IMR-90 (cell line): ENCODE measurements at regions not wholly inside any gene's neighbourhood (a gene's known extent, or its start where the extent isn't known, plus 50 kb on each side); places are given as distances from the start of the nearest gene placed in this dataset.

Source experiments
- ATAC-seq: fragments of 200-7000 bp; cut with Tn5 transposase; 2 replicates; pipeline ENCODE4 v1.9.1; 2020; ENCODE audit warnings: low read depth, mild to moderate bottlenecking, moderate library complexity
- BruUV-seq: library from RNA; stranded (reverse); fragments of 400-500 nt; replicated peaks from 2 replicates; lab custom pipeline; 2021; lab: Mats Ljungman, UMichigan
- CTCF ChIA-PET: fragments of 300-600 bp; formaldehyde crosslinking; extraction: SDS; loops from one replicate; lab custom pipeline; 2021; ENCODE audit warnings: antibody characterized with exemption; lab: Yijun Ruan, JAX
- POLR2A ChIA-PET: fragments of 300-600 bp; sonication (Branson Sonifier 250); formaldehyde crosslinking; loops from one replicate; lab custom pipeline; 2022; ENCODE audit warnings: antibody characterized with exemption; ENCODE audit not compliant: unreplicated experiment; lab: Charles Lee
- DNase-seq: peaks from one replicate; pipeline ENCODE4 v3.0.0; 2013
- H2AFZ ChIP-seq: replicated peaks from 2 replicates; pipeline ENCODE3; 2013; ENCODE audit warnings: low read length, mild to moderate bottlenecking; ENCODE audit not compliant: poor library complexity
- H2AK5ac ChIP-seq: 2 replicates; pipeline ENCODE4 v1.6.1; 2013; ENCODE audit warnings: low read depth, low read length, inconsistent platforms
- H2AK9ac ChIP-seq: replicated peaks from 2 replicates; pipeline ENCODE3; 2013; ENCODE audit warnings: mild to moderate bottlenecking, low read depth, low read length, moderate library complexity; ENCODE audit not compliant: poor library complexity
- H2BK120ac ChIP-seq: 2 replicates; pipeline ENCODE4 v1.6.1; 2013; ENCODE audit warnings: low read depth, low read length, inconsistent platforms
- H2BK15ac ChIP-seq: 3 replicates; pipeline ENCODE4 v1.6.1; 2013; ENCODE audit warnings: low read depth, low read length, inconsistent platforms
- H2BK20ac ChIP-seq: 2 replicates; pipeline ENCODE4 v1.6.1; 2013; ENCODE audit warnings: low read depth, mild to moderate bottlenecking, inconsistent platforms, low read length, moderate library complexity
- H2BK5ac ChIP-seq: 2 replicates; pipeline ENCODE4 v1.6.1; 2013; ENCODE audit warnings: mild to moderate bottlenecking, low read depth, low read length, inconsistent platforms; ENCODE audit not compliant: poor library complexity, severe bottlenecking
- H3K14ac ChIP-seq: replicated peaks from 2 replicates; pipeline ENCODE4 v1.6.1; 2013; ENCODE audit warnings: low read depth, low read length, inconsistent platforms
- H3K18ac ChIP-seq: 2 replicates; pipeline ENCODE4 v1.6.1; 2013; ENCODE audit warnings: low read depth, low read length, control low read depth
- H3K23ac ChIP-seq: 2 replicates; pipeline ENCODE4 v1.6.1; 2013; ENCODE audit warnings: low read depth, low read length, inconsistent platforms
- H3K27ac ChIP-seq: 2 replicates; pipeline ENCODE4 v1.5.1; 2013; ENCODE audit warnings: mild to moderate bottlenecking, control low read depth, low read length; ENCODE audit not compliant: insufficient read depth
- H3K27me3 ChIP-seq: 2 replicates; pipeline ENCODE4 v1.6.1; 2013; ENCODE audit warnings: low read length; ENCODE audit not compliant: control insufficient read depth, insufficient read depth
- H3K36me3 ChIP-seq: 2 replicates; pipeline ENCODE4 v1.6.1; 2013; ENCODE audit warnings: low read length, mixed read lengths; ENCODE audit not compliant: control insufficient read depth, insufficient read depth
- H3K4ac ChIP-seq: 2 replicates; pipeline ENCODE4 v1.6.1; 2013; ENCODE audit warnings: low read depth, low read length, inconsistent platforms
- H3K4me1 ChIP-seq: 2 replicates; pipeline ENCODE4 v1.6.1; 2013; ENCODE audit warnings: low read length, mixed read lengths; ENCODE audit not compliant: control insufficient read depth, insufficient read depth
- H3K4me2 ChIP-seq: 2 replicates; pipeline ENCODE4 v1.6.1; 2013; ENCODE audit warnings: low read depth, mild to moderate bottlenecking, control low read depth, low read length, moderate library complexity
- H3K4me3 ChIP-seq: 2 replicates; pipeline ENCODE4 v1.5.1; 2013; ENCODE audit warnings: low read depth, mild to moderate bottlenecking, control low read depth, low read length, moderate library complexity; ENCODE audit not compliant: insufficient read depth
- H3K56ac ChIP-seq: 2 replicates; pipeline ENCODE4 v1.6.1; 2013; ENCODE audit warnings: low read length, inconsistent platforms; ENCODE audit not compliant: insufficient read depth; ENCODE audit errors: extremely low read depth
- H3K79me1 ChIP-seq, 2 experiments: 2 replicates each; pipeline ENCODE4 v1.6.1; 2013; ENCODE audit warnings: low read length in 2 of 2, inconsistent platforms in 1 of 2, low read depth in 1 of 2
- H3K9ac ChIP-seq: 2 replicates; pipeline ENCODE4 v1.6.1; 2013; ENCODE audit warnings: low read depth, low read length, control low read depth
- H3K9me1 ChIP-seq: 2 replicates; pipeline ENCODE4 v1.6.1; 2013; ENCODE audit warnings: low read length, inconsistent platforms; ENCODE audit not compliant: insufficient read depth
- H3K9me3 ChIP-seq: 2 replicates; pipeline ENCODE4 v1.6.1; 2013; ENCODE audit warnings: low read length; ENCODE audit not compliant: control insufficient read depth, insufficient read depth
- H4K20me1 ChIP-seq: 2 replicates; pipeline ENCODE4 v1.6.1; 2013; ENCODE audit warnings: low read length, inconsistent platforms; ENCODE audit not compliant: insufficient read depth
- H4K5ac ChIP-seq: 2 replicates; pipeline ENCODE4 v1.6.1; 2013; ENCODE audit warnings: mild to moderate bottlenecking, low read depth, low read length, control low read depth
- H4K8ac ChIP-seq, 2 experiments: 2 replicates each; pipeline ENCODE4 v1.6.1; 2013; ENCODE audit warnings: low read depth in 2 of 2, low read length in 2 of 2, control low read depth in 1 of 2, inconsistent platforms in 1 of 2
- H4K91ac ChIP-seq: 2 replicates; pipeline ENCODE4 v1.6.1; 2013; ENCODE audit warnings: low read depth, low read length, inconsistent platforms; ENCODE audit not compliant: insufficient read depth
- BHLHE40 ChIP-seq: fragments of 150-350 bp; IDR thresholded peaks from 2 replicates; pipeline ENCODE4 v1.6.1; 2016; ENCODE audit warnings: mild to moderate bottlenecking, low read depth, low read length
- CHD1 ChIP-seq: IDR thresholded peaks from 2 replicates; pipeline ENCODE4 v1.6.1; 2012; ENCODE audit warnings: low read depth, low read length, improper control_type of control experiment
- CTCF ChIP-seq: conservative IDR thresholded peaks from 2 replicates; pipeline ENCODE4 v1.5.1; 2012; ENCODE audit warnings: mild to moderate bottlenecking, low read depth, low read length, improper control_type of control experiment
- ELK1 ChIP-seq: fragments of 150-350 bp; IDR thresholded peaks from 2 replicates; pipeline ENCODE4 v1.6.1; 2016; ENCODE audit warnings: low read depth, mild to moderate bottlenecking, low read length, moderate library complexity, borderline replicate concordance
- FOS ChIP-seq: fragments of 150-350 bp; IDR thresholded peaks from 2 replicates; pipeline ENCODE4 v1.6.1; 2016; ENCODE audit warnings: low read depth, low read length
- MAZ ChIP-seq: IDR thresholded peaks from 2 replicates; pipeline ENCODE4 v1.6.1; 2012; ENCODE audit warnings: low read depth, mild to moderate bottlenecking, low read length, improper control_type of control experiment, moderate library complexity, borderline replicate concordance
- MXI1 ChIP-seq: IDR thresholded peaks from 2 replicates; pipeline ENCODE4 v1.6.1; 2012; ENCODE audit warnings: low read depth, mild to moderate bottlenecking, low read length, moderate library complexity, borderline replicate concordance
- NFE2L2 ChIP-seq: fragments of 150-350 bp; IDR thresholded peaks from 2 replicates; pipeline ENCODE4 v1.6.1; 2016; ENCODE audit warnings: low read depth, mild to moderate bottlenecking, low read length
- RAD21 ChIP-seq: IDR thresholded peaks from 2 replicates; pipeline ENCODE4 v1.6.1; 2012; ENCODE audit warnings: low read length, improper control_type of control experiment
- RCOR1 ChIP-seq: IDR thresholded peaks from 2 replicates; pipeline ENCODE4 v1.6.1; 2012; ENCODE audit warnings: mild to moderate bottlenecking, low read length, improper control_type of control experiment; ENCODE audit not compliant: insufficient replicate concordance
- RFX5 ChIP-seq: IDR thresholded peaks from 2 replicates; pipeline ENCODE4 v1.8.0; 2012; ENCODE audit warnings: low read depth, mild to moderate bottlenecking, low read length, moderate library complexity
- WGBS, 2 experiments: methylation state at CpG; one replicate each; pipeline versions ENCODE4 v1.1.5 to v1.1.7; 2013; ENCODE audit warnings: missing lambda C conversion rate in 2 of 2; ENCODE audit not compliant: insufficient read length in 1 of 2; ENCODE audit errors: extremely low coverage in 2 of 2; 5-methylcytosine and 5-hydroxymethylcytosine counted together
- dilution Hi-C: fragments of 300-500 bp; cut with HindIII; formaldehyde crosslinking; loops from one replicate; pipeline ENCODE4 v1.14.3; 2018; ENCODE audit warnings: low sequenced_read_pairs; ENCODE audit not compliant: unreplicated experiment
- in situ Hi-C: fragments of 300-500 bp; cut with MboI; formaldehyde crosslinking; loops from 3 replicates; pipeline ENCODE4 v1.14.3; 2019; ENCODE audit warnings: low sequenced_read_pairs, inconsistent platforms, mixed read lengths
- intact Hi-C: fragments of 100-400 bp; cut with micrococcal nuclease; formaldehyde crosslinking; loops from 2 replicates; pipeline ENCODE4 v1.10.0; 2022

- H3K4me3 ChIP-seq, result no peak overlapping the region
- H2BK120ac ChIP-seq, result no peak overlapping the region
- in situ Hi-C loops, result no loop called here
- H3K79me1 ChIP-seq, result no peaks in the 10 kb centered on the region
- TF ChIP-seq ELK1 (no peak), NFE2L2 (no peak), RAD21 (no peak), FOS (no peak), BHLHE40 (no peak), CTCF (no peak), MAZ (no peak), CHD1 (no peak), RCOR1 (no peak), RFX5 (no peak), MXI1 (no peak)
- no peak overlapping the region for H2BK15ac ChIP-seq
- H3K4me2 ChIP-seq, result no peak overlapping the region
- ATAC-seq, result no peak
- no peak overlapping the region for H3K23ac ChIP-seq
- no peak overlapping the region for H4K91ac ChIP-seq
- no peak overlapping the region for H3K14ac ChIP-seq
- dilution Hi-C loops, result no loop called here
- BruUV-seq, result no TSS peak
- DNase-seq, result no peak
- no peaks in the 10 kb centered on the region; the same call in 1 of the 2 replicates for H3K9me1 ChIP-seq
- no peak overlapping the region for H3K56ac ChIP-seq
- no peak overlapping the region for H3K4ac ChIP-seq
- H4K8ac ChIP-seq, result no peak overlapping the region
- no peak overlapping the region for H4K5ac ChIP-seq
- intact Hi-C loops, result no loop called here
- H3K9me3 ChIP-seq, result 0 out of 2 replicates have a peak, but pooled peaks cover 3% of the 10 kb centered on the region
- H3K18ac ChIP-seq, result no peak overlapping the region
- peaks cover 2% of the 10 kb centered on the region; the same call in 1 of the 2 replicates for H3K4me1 ChIP-seq
- ChIA-PET POLR2A (no interaction called here), CTCF (no interaction called here)
- H3K27ac ChIP-seq, result no peak overlapping the region
- no peak overlapping the region for H2AFZ ChIP-seq
- no peak overlapping the region for H2AK5ac ChIP-seq
- H2BK5ac ChIP-seq, result no peak overlapping the region
- H2BK20ac ChIP-seq, result no peak overlapping the region
- no peak overlapping the region for H3K9ac ChIP-seq
- no peak overlapping the region for H2AK9ac ChIP-seq
- no peaks in the 10 kb centered on the region for H3K36me3 ChIP-seq
- H3K27me3 ChIP-seq, result peaks cover 28% of the 10 kb centered on the region
- H4K20me1 ChIP-seq, result no peaks in the 10 kb centered on the region
- no CpG with 5 or more reads among the region's 4 CpGs for WGBS, 2 experiments
Measured at GRCh38 chr3:124292329-124292728, 300.4 kb upstream of the ROPN1 start.
